Naive thymus-derived CD4-positive, alpha-beta T cell (primary cell): ENCODE measurements at regions not wholly inside any gene's neighbourhood (a gene's known extent, or its start where the extent isn't known, plus 50 kb on each side); places are given as distances from the start of the nearest gene placed in this dataset.

Source experiments
- ATAC-seq: fragments of 150-1000 bp; cut with Tn5 transposase; 2 replicates; pipeline ENCODE4 v1.10.0; 2021; ENCODE audit warnings: mild to moderate bottlenecking, moderate library complexity
- CTCF ChIA-PET: fragments of 350-600 bp; sonication (Branson Sonifier 250); formaldehyde crosslinking; loops from one replicate; lab custom pipeline; 2021; ENCODE audit warnings: antibody characterized with exemption; lab: Charles Lee
- POLR2A ChIA-PET: fragments of 350-600 bp; sonication (Branson Sonifier 250); formaldehyde crosslinking; loops from one replicate; lab custom pipeline; 2021; ENCODE audit warnings: antibody characterized with exemption, inconsistent platforms; lab: Charles Lee
- DNase-seq, 9 donors: peaks; one replicate each; pipeline versions ENCODE4 v3.0.0 to v3.0.0-alpha.2; 2020 to 2022; ENCODE audit warnings: mixed read lengths in 1 of 9
- H3K27ac ChIP-seq: one replicate; pipeline ENCODE4 v1.7.0; 2013; ENCODE audit warnings: mild to moderate bottlenecking, low read depth, low read length, moderate library complexity
- H3K27me3 ChIP-seq, 2 donors: one replicate each; pipeline ENCODE4 v1.7.0; 2013; ENCODE audit warnings: low read length in 2 of 2, mild to moderate bottlenecking in 2 of 2, moderate library complexity in 2 of 2; ENCODE audit not compliant: control insufficient read depth in 2 of 2, insufficient read depth in 2 of 2
- H3K36me3 ChIP-seq, 3 experiments: 1 replicate in 2 of 3; 2 replicates in 1 of 3; pipeline ENCODE4 v1.7.0; 2013; ENCODE audit warnings: low read length in 3 of 3, mild to moderate bottlenecking in 3 of 3, moderate library complexity in 1 of 3; ENCODE audit not compliant: insufficient read depth in 3 of 3, control insufficient read depth in 2 of 3
- H3K4me1 ChIP-seq, 2 donors: one replicate each; pipeline ENCODE4 v1.7.0; 2013; ENCODE audit warnings: low read length in 2 of 2, mild to moderate bottlenecking in 2 of 2, moderate library complexity in 1 of 2; ENCODE audit not compliant: control insufficient read depth in 2 of 2, insufficient read depth in 2 of 2
- H3K4me3 ChIP-seq: 2 replicates; pipeline ENCODE4 v1.7.0; 2013; ENCODE audit warnings: mild to moderate bottlenecking, low read length
- H3K9me3 ChIP-seq, 3 experiments: 1 replicate in 2 of 3; 2 replicates in 1 of 3; pipeline ENCODE4 v1.7.0; 2013; ENCODE audit warnings: low read length in 3 of 3; ENCODE audit not compliant: control insufficient read depth in 2 of 3
- H3K27ac Mint-ChIP-seq, 9 donors: one replicate each; pipeline ENCODE4 v1.8.0; 2020 to 2022; ENCODE audit warnings: mixed read lengths in 9 of 9, mild to moderate bottlenecking in 8 of 9, moderate library complexity in 5 of 9, inconsistent platforms in 2 of 9
- H3K27me3 Mint-ChIP-seq, 5 donors: one replicate each; pipeline ENCODE4 v1.8.0; 2021 to 2022; ENCODE audit warnings: mixed read lengths in 5 of 5, mild to moderate bottlenecking in 1 of 5
- H3K36me3 Mint-ChIP-seq, 5 donors: one replicate each; pipeline ENCODE4 v1.8.0; 2020 to 2022; ENCODE audit warnings: mixed read lengths in 5 of 5, mild to moderate bottlenecking in 3 of 5, inconsistent platforms in 1 of 5
- H3K4me1 Mint-ChIP-seq, 7 donors: one replicate each; pipeline ENCODE4 v1.8.0; 2020 to 2022; ENCODE audit warnings: mixed read lengths in 7 of 7, mild to moderate bottlenecking in 3 of 7, inconsistent platforms in 1 of 7
- H3K4me3 Mint-ChIP-seq, 10 donors: one replicate each; pipeline ENCODE4 v1.8.0; 2020 to 2022; ENCODE audit warnings: mild to moderate bottlenecking in 10 of 10, mixed read lengths in 10 of 10, moderate library complexity in 6 of 10, inconsistent platforms in 2 of 10
- H3K9me3 Mint-ChIP-seq, 11 donors: one replicate each; pipeline ENCODE4 v1.8.0; 2020 to 2022; ENCODE audit warnings: mixed read lengths in 11 of 11, mild to moderate bottlenecking in 4 of 11, inconsistent platforms in 1 of 11, moderate library complexity in 1 of 11
- intact Hi-C, 2 donors: fragments of 100-400 bp; cut with micrococcal nuclease; formaldehyde crosslinking; loops; one replicate each; pipeline ENCODE4 v1.15.1; 2023

GRCh38 chr9:95822583-95823431, 52.7 kb upstream of the ERCC6L2 start:
- ATAC-seq (no peak), DNase-seq (peak in 1 of 9 donors; percentile 45)
- no peaks in the 10 kb centered on the region for H3K4me1 ChIP-seq
- no peaks in the 10 kb centered on the region for H3K9me3 ChIP-seq
- no peak overlapping the region for H3K27ac ChIP-seq
- H3K9me3 Mint-ChIP-seq = peaks cover 0 to 2% (median 0%) of the 10 kb centered on the region in 11 donors
- POLR2A ChIA-PET = no interaction called here
- H3K27ac Mint-ChIP-seq = peak overlapping the region in 2 of 9 donors; percentile 6 to 70
- H3K4me3 ChIP-seq = no peak overlapping the region
- H3K36me3 ChIP-seq = no peaks in the 10 kb centered on the region
- intact Hi-C loops = loop anchor here in 1 of 2 donors (2.0 to 5.0 kb wide), 3 partner anchors 30 to 199 kb away; partner anchors contain the start of gene ERCC6L2
- peaks cover 0 to 18% (median 10%) of the 10 kb centered on the region in 5 donors for H3K36me3 Mint-ChIP-seq
- H3K27me3 Mint-ChIP-seq = peaks cover 0 to 47% (median 0%) of the 10 kb centered on the region in 5 donors
- H3K4me1 Mint-ChIP-seq = peaks cover 0 to 41% (median 4%) of the 10 kb centered on the region in 7 donors
- no peaks in the 10 kb centered on the region for H3K27me3 ChIP-seq
- CTCF ChIA-PET = no interaction called here
- peak overlapping the region in 1 of 10 donors; percentile 65 for H3K4me3 Mint-ChIP-seq

- POLR2A ChIA-PET = no interaction called here
- CTCF ChIA-PET = no interaction called here
- DNase-seq = no peak
- H3K9me3 Mint-ChIP-seq = peaks cover 0 to 2% (median 0%) of the 10 kb centered on the region in 11 donors
- intact Hi-C loops = loop anchor here in 1 of 2 donors (2.0 to 5.0 kb wide), 3 partner anchors 31 to 200 kb away; partner anchors contain the start of gene ERCC6L2
- peaks cover 0 to 41% (median 4%) of the 10 kb centered on the region in 7 donors for H3K4me1 Mint-ChIP-seq
- no peak overlapping the region for H3K4me3 ChIP-seq
- H3K4me3 Mint-ChIP-seq = no peak overlapping the region
- H3K36me3 Mint-ChIP-seq = peaks cover 0 to 18% (median 10%) of the 10 kb centered on the region in 5 donors
- no peak overlapping the region for H3K27ac Mint-ChIP-seq
- H3K4me1 ChIP-seq = no peaks in the 10 kb centered on the region
- no peaks in the 10 kb centered on the region for H3K36me3 ChIP-seq
- H3K27me3 ChIP-seq = no peaks in the 10 kb centered on the region
- no peak overlapping the region for H3K27ac ChIP-seq
- ATAC-seq = no peak
- no peaks in the 10 kb centered on the region for H3K9me3 ChIP-seq
- H3K27me3 Mint-ChIP-seq = peaks cover 0 to 45% (median 0%) of the 10 kb centered on the region in 5 donors
Measured at GRCh38 chr9:95822015-95822414, 53.5 kb upstream of the ERCC6L2 start.

- Mint-ChIP-seq H3K27ac (no peak overlapping the region), H3K27me3 (peaks cover 0 to 39% (median 0%) of the 10 kb centered on the region in 5 donors), H3K9me3 (peaks cover 0 to 2% (median 0%) of the 10 kb centered on the region in 11 donors), H3K36me3 (peaks cover 0 to 17% (median 10%) of the 10 kb centered on the region in 5 donors), H3K4me1 (peaks cover 0 to 30% (median 4%) of the 10 kb centered on the region in 7 donors), H3K4me3 (no peak overlapping the region)
- no peaks in the 10 kb centered on the region for H3K36me3 ChIP-seq
- no peak for DNase-seq
- no peaks in the 10 kb centered on the region for H3K9me3 ChIP-seq
- no peak for ATAC-seq
- no peak overlapping the region for H3K4me3 ChIP-seq
- intact Hi-C loops = loop anchor here in 1 of 2 donors (5.0 kb wide), 1 partner anchor 202 kb away; no protein-coding TSS in a partner anchor
- H3K27ac ChIP-seq = no peak overlapping the region
- no peaks in the 10 kb centered on the region for H3K27me3 ChIP-seq
- ChIA-PET POLR2A (no interaction called here), CTCF (interaction anchor here (0.7 kb wide), 1 partner anchor 214 kb away, joined by 3 read pairs; no protein-coding TSS in a partner anchor)
- no peaks in the 10 kb centered on the region for H3K4me1 ChIP-seq
Measured at GRCh38 chr9:95820074-95820473, 55.4 kb upstream of the ERCC6L2 start.

GRCh38 chr9:95819636-95820035, 55.9 kb upstream of the ERCC6L2 start:
- Mint-ChIP-seq H3K9me3 (peaks cover 0 to 2% (median 0%) of the 10 kb centered on the region in 11 donors), H3K27me3 (peaks cover 0 to 39% (median 0%) of the 10 kb centered on the region in 5 donors), H3K4me1 (peaks cover 0 to 30% (median 5%) of the 10 kb centered on the region in 7 donors), H3K27ac (no peak overlapping the region), H3K36me3 (peaks cover 0 to 21% (median 10%) of the 10 kb centered on the region in 5 donors), H3K4me3 (no peak overlapping the region)
- Histone ChIP-seq H3K27ac (no peak overlapping the region), H3K9me3 (no peaks in the 10 kb centered on the region), H3K4me1 (no peaks in the 10 kb centered on the region), H3K36me3 (no peaks in the 10 kb centered on the region), H3K27me3 (no peaks in the 10 kb centered on the region), H3K4me3 (no peak overlapping the region)
- DNase-seq (no peak), ATAC-seq (no peak)
- ChIA-PET CTCF (interaction anchor here (0.7 kb wide), 1 partner anchor 213 kb away, joined by 3 read pairs; no protein-coding TSS in a partner anchor), POLR2A (no interaction called here)
- intact Hi-C loops = loop anchor here in 1 of 2 donors (5.0 to 10.0 kb wide), 2 partner anchors 203 to 245 kb away; no protein-coding TSS in a partner anchor

- no peaks in the 10 kb centered on the region for H3K4me1 ChIP-seq
- no peak overlapping the region for H3K27ac ChIP-seq
- Mint-ChIP-seq H3K4me1 (peaks cover 0 to 12% (median 2%) of the 10 kb centered on the region in 7 donors), H3K9me3 (peaks cover 0 to 4% (median 0%) of the 10 kb centered on the region in 11 donors), H3K27me3 (peaks cover 0 to 28% (median 0%) of the 10 kb centered on the region in 5 donors), H3K27ac (peak overlapping the region in 1 of 9 donors; percentile 24), H3K4me3 (no peak overlapping the region), H3K36me3 (peaks cover 0 to 31% (median 18%) of the 10 kb centered on the region in 5 donors)
- ATAC-seq (no peak), DNase-seq (no peak)
- H3K36me3 ChIP-seq = no peaks in the 10 kb centered on the region
- H3K9me3 ChIP-seq = no peaks in the 10 kb centered on the region
- no peaks in the 10 kb centered on the region for H3K27me3 ChIP-seq
- intact Hi-C loops = loop anchor here in 1 of 2 donors (10.0 kb wide), 1 partner anchor 248 kb away; no protein-coding TSS in a partner anchor
- H3K4me3 ChIP-seq = no peak overlapping the region
- ChIA-PET POLR2A (no interaction called here), CTCF (no interaction called here)
Measured at GRCh38 chr9:95817205-95817604, 58.3 kb upstream of the ERCC6L2 start.

- intact Hi-C loops = loop anchor here in 1 of 2 donors (10.0 kb wide), 1 partner anchor 248 kb away; no protein-coding TSS in a partner anchor
- POLR2A ChIA-PET = no interaction called here
- ATAC-seq = no peak
- no peak overlapping the region for H3K4me3 Mint-ChIP-seq
- no peaks in the 10 kb centered on the region for H3K4me1 ChIP-seq
- H3K36me3 ChIP-seq = no peaks in the 10 kb centered on the region
- H3K4me1 Mint-ChIP-seq = peaks cover 0 to 7% (median 0%) of the 10 kb centered on the region in 7 donors
- H3K27ac Mint-ChIP-seq = no peak overlapping the region
- peaks cover 0 to 25% (median 0%) of the 10 kb centered on the region in 5 donors for H3K27me3 Mint-ChIP-seq
- H3K36me3 Mint-ChIP-seq = peaks cover 0 to 31% (median 18%) of the 10 kb centered on the region in 5 donors
- H3K9me3 Mint-ChIP-seq = peaks cover 0 to 4% (median 0%) of the 10 kb centered on the region in 11 donors
- no peaks in the 10 kb centered on the region for H3K27me3 ChIP-seq
- CTCF ChIA-PET = no interaction called here
- no peak overlapping the region for H3K4me3 ChIP-seq
- no peak for DNase-seq
- H3K27ac ChIP-seq = no peak overlapping the region
- H3K9me3 ChIP-seq = no peaks in the 10 kb centered on the region
Measured at GRCh38 chr9:95816716-95817115, 58.8 kb upstream of the ERCC6L2 start.
